Activated naive CD4-positive, alpha-beta T cell treated with anti-CD3 and anti-CD28 coated beads, Interleukin-2, amount 50 U/mL, for 16 hours (primary cell): ENCODE measurements at regions not wholly inside any gene's neighbourhood (a gene's known extent, or its start where the extent isn't known, plus 50 kb on each side); places are given as distances from the start of the nearest gene placed in this dataset.

ENCODE experiments used
- DNase-seq: peaks from one replicate; pipeline ENCODE4 v3.0.0-alpha.2; 2020

- DNase-seq = no peak
These were observed 344.9 kb upstream of the MKI67 start for GRCh38 chr10:128471151-128471550.

GRCh38 chr10:128472196-128472595 lies 346.0 kb upstream of the MKI67 start:
- DNase-seq = no peak

- no peak for DNase-seq
These were observed 347.2 kb upstream of the MKI67 start for GRCh38 chr10:128473396-128473795.

- DNase-seq = no peak
These were observed 347.7 kb upstream of the MKI67 start for GRCh38 chr10:128473911-128474310.

GRCh38 chr10:128474571-128474970 lies 348.3 kb upstream of the MKI67 start:
- DNase-seq = no peak

- no peak for DNase-seq
These were observed 349.6 kb upstream of the MKI67 start for GRCh38 chr10:128475686-128476367.

- no peak for DNase-seq
These were observed 350.1 kb upstream of the MKI67 start for GRCh38 chr10:128476368-128476725.

GRCh38 chr10:128476845-128477244 lies 350.6 kb upstream of the MKI67 start:
- no peak for DNase-seq

GRCh38 chr10:128480601-128481000 lies 354.4 kb upstream of the MKI67 start:
- no peak for DNase-seq

GRCh38 chr10:128481152-128481840 lies 355.1 kb upstream of the MKI67 start:
- no peak for DNase-seq

GRCh38 chr10:128482052-128482451 lies 355.8 kb upstream of the MKI67 start:
- DNase-seq = no peak

GRCh38 chr10:128483216-128483615 lies 357.0 kb upstream of the MKI67 start:
- no peak for DNase-seq

- no peak for DNase-seq
These were observed 357.8 kb upstream of the MKI67 start for GRCh38 chr10:128484041-128484440.

GRCh38 chr10:128485701-128486235 lies 359.5 kb upstream of the MKI67 start:
- DNase-seq = no peak

GRCh38 chr10:128487517-128487916 lies 361.3 kb upstream of the MKI67 start:
- DNase-seq = no peak

GRCh38 chr10:128489324-128490247 lies 363.4 kb upstream of the MKI67 start:
- DNase-seq = no peak

- no peak for DNase-seq
These were observed 365.5 kb upstream of the MKI67 start for GRCh38 chr10:128491686-128492085.

GRCh38 chr10:128493811-128494210 lies 367.6 kb upstream of the MKI67 start:
- DNase-seq = no peak

GRCh38 chr10:128494665-128495064 lies 368.4 kb upstream of the MKI67 start:
- no peak for DNase-seq

- DNase-seq = no peak
These were observed 371.6 kb upstream of the MKI67 start for GRCh38 chr10:128497660-128498377.

GRCh38 chr10:128498378-128498730 lies 372.1 kb upstream of the MKI67 start:
- DNase-seq = no peak

- DNase-seq = no peak
These were observed 372.5 kb upstream of the MKI67 start for GRCh38 chr10:128498746-128499145.

GRCh38 chr10:128499486-128499885 lies 373.3 kb upstream of the MKI67 start:
- DNase-seq = no peak
